Neural progenitor cell (in vitro differentiated cells): ENCODE measurements at regions not wholly inside any gene's neighbourhood (a gene's known extent, or its start where the extent isn't known, plus 50 kb on each side); places are given as distances from the start of the nearest gene placed in this dataset.

ENCODE experiments used
- DNase-seq: peaks from one replicate; pipeline ENCODE4 v3.0.0-alpha.2; 2016; ENCODE audit warnings: low spot score
- H2AFZ ChIP-seq: fragments of 200-600 bp; sonication (generic); replicated peaks from 2 replicates; pipeline ENCODE4 v1.6.1; 2016; ENCODE audit warnings: antibody characterized with exemption
- H3F3A ChIP-seq: fragments of 200-600 bp; sonication (generic); 2 replicates; pipeline ENCODE4 v1.6.1; 2016; ENCODE audit warnings: antibody characterized with exemption, low read depth
- H3K27ac ChIP-seq: fragments of 200-600 bp; sonication (generic); 2 replicates; pipeline ENCODE4 v1.5.1; 2016; ENCODE audit warnings: mild to moderate bottlenecking
- H3K27me3 ChIP-seq: fragments of 200-600 bp; sonication (generic); 2 replicates; pipeline ENCODE4 v1.6.1; 2016; ENCODE audit warnings: mild to moderate bottlenecking, moderate library complexity
- H3K36me3 ChIP-seq: fragments of 200-600 bp; sonication (generic); 2 replicates; pipeline ENCODE4 v1.5.1; 2016
- H3K4me1 ChIP-seq: fragments of 200-600 bp; sonication (generic); 2 replicates; pipeline ENCODE4 v1.6.1; 2016; ENCODE audit warnings: mixed run types
- H3K4me2 ChIP-seq: fragments of 200-600 bp; sonication (generic); 2 replicates; pipeline ENCODE4 v1.6.1; 2016
- H3K4me3 ChIP-seq: fragments of 200-600 bp; sonication (generic); 2 replicates; pipeline ENCODE4 v1.5.1; 2016
- H3K79me2 ChIP-seq: fragments of 200-600 bp; sonication (generic); 2 replicates; pipeline ENCODE4 v1.6.1; 2016; ENCODE audit warnings: low read depth
- H3K9ac ChIP-seq: fragments of 200-600 bp; sonication (generic); 2 replicates; pipeline ENCODE4 v1.6.1; 2016
- H3K9me3 ChIP-seq: fragments of 200-600 bp; sonication (generic); 2 replicates; pipeline ENCODE4 v1.5.1; 2016; ENCODE audit warnings: low read depth
- H4K20me1 ChIP-seq: fragments of 200-600 bp; sonication (generic); 2 replicates; pipeline ENCODE4 v1.6.1; 2016; ENCODE audit warnings: low read depth
- H3K27ac Mint-ChIP-seq: 3 replicates; pipeline ENCODE4 v1.8.0; 2021; ENCODE audit warnings: mixed read lengths
- H3K27me3 Mint-ChIP-seq: 2 replicates; pipeline ENCODE4 v1.8.0; 2022; ENCODE audit warnings: low read depth, mild to moderate bottlenecking, inconsistent platforms, moderate library complexity, mixed read lengths; ENCODE audit not compliant: insufficient read depth
- H3K36me3 Mint-ChIP-seq: 3 replicates; pipeline ENCODE4 v1.8.0; 2021; ENCODE audit warnings: mixed read lengths
- H3K4me1 Mint-ChIP-seq: 3 replicates; pipeline ENCODE4 v1.8.0; 2021; ENCODE audit warnings: mixed read lengths
- H3K4me3 Mint-ChIP-seq: 3 replicates; pipeline ENCODE4 v1.8.0; 2021; ENCODE audit warnings: mild to moderate bottlenecking, moderate library complexity, mixed read lengths
- H3K9me3 Mint-ChIP-seq: 3 replicates; pipeline ENCODE4 v1.8.0; 2020; ENCODE audit warnings: mixed read lengths
- CTCF ChIP-seq: fragments of 200-600 bp; sonication (generic); IDR thresholded peaks from 2 replicates; pipeline ENCODE4 v1.5.1; 2017; ENCODE audit warnings: antibody characterized with exemption, mild to moderate bottlenecking
- EZH2 ChIP-seq: fragments of 200-600 bp; sonication (generic); IDR thresholded peaks from 2 replicates; pipeline ENCODE4 v1.6.1; 2017; ENCODE audit warnings: antibody characterized with exemption, mild to moderate bottlenecking, moderate library complexity
- EZH2phosphoT487 ChIP-seq: fragments of 200-600 bp; sonication (generic); IDR thresholded peaks from 2 replicates; pipeline ENCODE4 v1.6.1; 2017; ENCODE audit warnings: antibody characterized with exemption

GRCh38 chr15:95799286-95800200 lies 531.0 kb upstream of the NR2F2 start:
- Mint-ChIP-seq H3K9me3 (peaks cover 18% of the 10 kb centered on the region), H3K27me3 (peaks cover 4% of the 10 kb centered on the region), H3K4me3 (no peak overlapping the region), H3K36me3 (peaks cover 3% of the 10 kb centered on the region), H3K27ac (no peak overlapping the region), H3K4me1 (peaks cover 13% of the 10 kb centered on the region)
- H3K27ac ChIP-seq: no peak overlapping the region
- H3K27me3 ChIP-seq: no peaks in the 10 kb centered on the region
- no peak overlapping the region for H2AFZ ChIP-seq
- no peak overlapping the region for H3K4me3 ChIP-seq
- H3K36me3 ChIP-seq: no peaks in the 10 kb centered on the region
- H3K4me1 ChIP-seq: no peaks in the 10 kb centered on the region
- no peak for DNase-seq
- H3K4me2 ChIP-seq: no peak overlapping the region
- H4K20me1 ChIP-seq: no peaks in the 10 kb centered on the region
- H3K79me2 ChIP-seq: no peaks in the 10 kb centered on the region
- no peak overlapping the region for H3K9ac ChIP-seq
- TF ChIP-seq EZH2: no peak
- TF ChIP-seq EZH2phosphoT487: no peak
- no peak for TF ChIP-seq CTCF
- H3F3A ChIP-seq: no peaks in the 10 kb centered on the region
- H3K9me3 ChIP-seq: no peaks in the 10 kb centered on the region

GRCh38 chr15:95804484-95804883 lies 526.0 kb upstream of the NR2F2 start:
- H3K9me3 Mint-ChIP-seq: peaks cover 11% of the 10 kb centered on the region
- peak overlapping the region; percentile 69 for H2AFZ ChIP-seq
- H3K4me3 Mint-ChIP-seq: no peak overlapping the region
- DNase-seq: no peak
- TF ChIP-seq EZH2phosphoT487: no peak
- TF ChIP-seq CTCF: no peak
- no peak for TF ChIP-seq EZH2
- no peak overlapping the region for H3K4me2 ChIP-seq
- H3K27ac ChIP-seq: no peak overlapping the region
- H3K4me1 ChIP-seq: no peaks in the 10 kb centered on the region
- H3K9me3 ChIP-seq: peaks cover 6% of the 10 kb centered on the region
- no peaks in the 10 kb centered on the region for H3F3A ChIP-seq
- H3K27ac Mint-ChIP-seq: no peak overlapping the region
- H3K36me3 ChIP-seq: no peaks in the 10 kb centered on the region
- H4K20me1 ChIP-seq: no peaks in the 10 kb centered on the region
- no peaks in the 10 kb centered on the region for H3K79me2 ChIP-seq
- H3K9ac ChIP-seq: no peak overlapping the region
- no peak overlapping the region for H3K4me3 ChIP-seq
- peaks cover 5% of the 10 kb centered on the region for H3K4me1 Mint-ChIP-seq
- H3K36me3 Mint-ChIP-seq: peaks cover 2% of the 10 kb centered on the region
- H3K27me3 Mint-ChIP-seq: peaks cover 4% of the 10 kb centered on the region
- no peaks in the 10 kb centered on the region for H3K27me3 ChIP-seq

- Histone ChIP-seq H4K20me1 (no peaks in the 10 kb centered on the region), H3K27ac (no peak overlapping the region), H3F3A (no peaks in the 10 kb centered on the region), H3K9me3 (no peaks in the 10 kb centered on the region), H3K4me2 (no peak overlapping the region), H3K79me2 (no peaks in the 10 kb centered on the region), H3K4me3 (no peak overlapping the region), H3K36me3 (no peaks in the 10 kb centered on the region), H3K4me1 (no peaks in the 10 kb centered on the region), H3K9ac (no peak overlapping the region), H2AFZ (no peak overlapping the region), H3K27me3 (no peaks in the 10 kb centered on the region)
- DNase-seq: no peak
- TF ChIP-seq CTCF (no peak), EZH2 (no peak), EZH2phosphoT487 (no peak)
- Mint-ChIP-seq H3K4me3 (no peak overlapping the region), H3K27me3 (no peaks in the 10 kb centered on the region), H3K9me3 (peaks cover 2% of the 10 kb centered on the region), H3K36me3 (no peaks in the 10 kb centered on the region), H3K27ac (no peak overlapping the region), H3K4me1 (peaks cover 14% of the 10 kb centered on the region)
Observed at GRCh38 chr15:95812491-95812890, 518.0 kb upstream of the NR2F2 start.
